GM12878 (cell line): ENCODE measurements at regions not wholly inside any gene's neighbourhood (a gene's known extent, or its start where the extent isn't known, plus 50 kb on each side); places are given as distances from the start of the nearest gene placed in this dataset.

Source experiments
- ATAC-seq: fragments of 200-7000 bp; cut with Tn5 transposase; 3 replicates; pipeline ENCODE4 v1.9.1; 2020; ENCODE audit warnings: mild to moderate bottlenecking, moderate library complexity
- BruUV-seq: library from RNA; stranded (reverse); fragments of 400-500 nt; replicated peaks from 2 replicates; lab custom pipeline; 2021; lab: Mats Ljungman, UMichigan
- CTCF ChIA-PET: fragments of 300-600 bp; sonication (Branson Sonifier 250); formaldehyde crosslinking; extraction: SDS; loops from one replicate; lab custom pipeline; 2021; ENCODE audit warnings: inconsistent platforms; lab: Yijun Ruan, JAX
- POLR2A ChIA-PET: fragments of 350-600 bp; formaldehyde crosslinking; extraction: SDS; loops from one replicate; lab custom pipeline; 2021; ENCODE audit warnings: inconsistent platforms; lab: Charles Lee
- RAD21 ChIA-PET: fragments of 300-600 bp; sonication (Branson Sonifier 250); formaldehyde crosslinking; loops from one replicate; lab custom pipeline; 2023; ENCODE audit warnings: antibody characterized with exemption; ENCODE audit not compliant: unreplicated experiment; lab: Charles Lee
- SMC1A ChIA-PET: fragments of 300-600 bp; sonication (Branson Sonifier 250); formaldehyde crosslinking; loops from one replicate; lab custom pipeline; 2023; ENCODE audit not compliant: unreplicated experiment, uncharacterized antibody; lab: Charles Lee
- DNase-seq: peaks from one replicate; pipeline ENCODE4 v3.0.0-alpha.2; 2011; ENCODE audit warnings: low read depth, low spot score
- FAIRE-seq: peaks from 3 replicates; lab custom pipeline; 2011; peaks lifted over from hg19 to GRCh38; lab: Jason Lieb, UNC
- H2AFZ ChIP-seq: 2 replicates; pipeline ENCODE4 v1.6.0; 2011; ENCODE audit warnings: low read depth, low read length, control low read depth; ENCODE audit not compliant: control insufficient read depth
- H3K27ac ChIP-seq: 2 replicates; pipeline ENCODE4 v1.5.1; 2011; ENCODE audit warnings: control low read depth; ENCODE audit not compliant: control insufficient read depth, insufficient read depth
- H3K27me3 ChIP-seq, 2 experiments: replicated peaks in 1 of 2; 2 replicates each; pipeline versions ENCODE4 v1.6.0 to v1.6.1; 2011; ENCODE audit warnings: low read length in 1 of 2; ENCODE audit not compliant: control insufficient read depth in 2 of 2, insufficient read depth in 2 of 2
- H3K36me3 ChIP-seq, 2 experiments: 2 replicates each; pipeline ENCODE4 v1.5.1; 2011; ENCODE audit warnings: low read length in 1 of 2; ENCODE audit not compliant: control insufficient read depth in 2 of 2, insufficient read depth in 2 of 2
- H3K4me1 ChIP-seq: 2 replicates; pipeline ENCODE4 v1.6.1; 2011; ENCODE audit warnings: mild to moderate bottlenecking, low read length, moderate library complexity, mixed read lengths; ENCODE audit not compliant: control insufficient read depth, insufficient read depth
- H3K4me2 ChIP-seq: 2 replicates; pipeline ENCODE4 v1.6.0; 2011; ENCODE audit warnings: control low read depth; ENCODE audit not compliant: control insufficient read depth, insufficient read depth
- H3K4me3 ChIP-seq: fragments of 200-600 bp; sonication (generic); 2 replicates; pipeline ENCODE4 v1.5.1; 2016
- H3K79me2 ChIP-seq: 2 replicates; pipeline ENCODE4 v1.6.0; 2011; ENCODE audit warnings: low read length; ENCODE audit not compliant: control insufficient read depth, insufficient read depth
- H3K9ac ChIP-seq: 2 replicates; pipeline ENCODE4 v1.8.0; 2011; ENCODE audit warnings: low read length, control low read depth, mixed read lengths; ENCODE audit not compliant: control insufficient read depth, insufficient read depth
- H3K9me3 ChIP-seq: replicated peaks from 3 replicates; pipeline ENCODE4 v1.5.1; 2011; ENCODE audit warnings: mild to moderate bottlenecking, low read length; ENCODE audit not compliant: control insufficient read depth, insufficient read depth
- H4K20me1 ChIP-seq: 2 replicates; pipeline ENCODE4 v1.6.0; 2011; ENCODE audit not compliant: control insufficient read depth, insufficient read depth
- ATF7 ChIP-seq: fragments of 450-650 bp; IDR thresholded peaks from 2 replicates; pipeline ENCODE4 v1.6.1; 2016; ENCODE audit warnings: low read depth, mild to moderate bottlenecking
- BHLHE40 ChIP-seq, 2 experiments: fragments of 450-650 bp in 1 of 2; IDR thresholded peaks; 2 replicates each; pipeline ENCODE4 v1.6.1; 2011 to 2017; ENCODE audit warnings: low read depth in 2 of 2, borderline replicate concordance in 1 of 2, improper control_type of control experiment in 1 of 2, low read length in 1 of 2, mild to moderate bottlenecking in 1 of 2
- CBX5 ChIP-seq: sonication (generic); IDR thresholded peaks from 2 replicates; pipeline ENCODE4 v1.6.1; 2016; ENCODE audit warnings: low read depth, moderate library complexity, mild to moderate bottlenecking, inconsistent platforms
- MEF2B ChIP-seq: fragments of 450-650 bp; IDR thresholded peaks from 2 replicates; pipeline ENCODE4 v1.6.1; 2018; ENCODE audit warnings: mild to moderate bottlenecking, moderate library complexity; ENCODE audit not compliant: partially characterized antibody, poor library complexity, severe bottlenecking
- NBN ChIP-seq: fragments of 450-650 bp; IDR thresholded peaks from 2 replicates; pipeline ENCODE4 v1.6.1; 2016
- NRF1 ChIP-seq: conservative IDR thresholded peaks from 2 replicates; pipeline ENCODE4 v1.6.1; 2011; ENCODE audit warnings: mild to moderate bottlenecking, low read depth, low read length, improper control_type of control experiment
- POLR2AphosphoS5 ChIP-seq: IDR thresholded peaks from 2 replicates; pipeline ENCODE4 v1.6.1; 2011; ENCODE audit warnings: mild to moderate bottlenecking, low read length, inconsistent platforms
- RUNX3 ChIP-seq: IDR thresholded peaks from 2 replicates; pipeline ENCODE4 v1.6.1; 2012; ENCODE audit warnings: low read length, inconsistent platforms
- SRF ChIP-seq, 2 experiments: IDR thresholded peaks; 2 replicates each; pipeline ENCODE4 v1.6.1; 2011; ENCODE audit warnings: low read depth in 2 of 2, low read length in 2 of 2, mild to moderate bottlenecking in 1 of 2, moderate library complexity in 1 of 2
- STAT1 ChIP-seq: fragments of 450-650 bp; conservative IDR thresholded peaks from 2 replicates; pipeline ENCODE4 v1.6.1; 2014; ENCODE audit warnings: antibody characterized with exemption, mild to moderate bottlenecking
- SUZ12 ChIP-seq: fragments of 200-600 bp; sonication (generic); IDR thresholded peaks from one replicate; pipeline ENCODE4 v1.6.1; 2018; ENCODE audit warnings: antibody characterized with exemption, mild to moderate bottlenecking; ENCODE audit not compliant: unreplicated experiment
- TCF3 ChIP-seq: IDR thresholded peaks from 2 replicates; pipeline ENCODE4 v1.6.1; 2012; ENCODE audit warnings: low read depth, mild to moderate bottlenecking, low read length, borderline replicate concordance; ENCODE audit not compliant: insufficient read depth
- ZNF207 ChIP-seq: fragments of 450-650 bp; IDR thresholded peaks from 2 replicates; pipeline ENCODE4 v1.6.1; 2014; ENCODE audit warnings: antibody characterized with exemption, mild to moderate bottlenecking, borderline replicate concordance
- ZNF24 ChIP-seq: fragments of 450-650 bp; IDR thresholded peaks from 2 replicates; pipeline ENCODE4 v1.6.1; 2017; ENCODE audit warnings: antibody characterized with exemption, mild to moderate bottlenecking
- WGBS: methylation state at CpG from one replicate; pipeline ENCODE4 v1.1.6; 2016; ENCODE audit warnings: low lambda C conversion rate; ENCODE audit not compliant: insufficient replicate concordance, insufficient coverage; ENCODE audit errors: missing lambda C conversion rate; 5-methylcytosine and 5-hydroxymethylcytosine counted together
- in situ Hi-C: fragments of 300-500 bp; cut with MboI; formaldehyde crosslinking; loops from 9 replicates; pipeline ENCODE4 v1.14.3; 2018; ENCODE audit warnings: mixed read lengths
- intact Hi-C: fragments of 100-400 bp; cut with micrococcal nuclease; formaldehyde crosslinking; loops from one replicate; pipeline ENCODE4 v1.14.2; 2022; ENCODE audit not compliant: unreplicated experiment
- TF ChIP-seq, protein P1 (sequence below): IDR thresholded peaks from 2 replicates; pipeline ENCODE4 v1.6.1; 2012; ENCODE audit warnings: improper control_type of control experiment, low read depth, low read length; ENCODE audit not compliant: insufficient replicate concordance
- TF ChIP-seq, protein P2 (sequence below): fragments of 150-350 bp; IDR thresholded peaks from 2 replicates; pipeline ENCODE4 v1.6.1; 2016; ENCODE audit warnings: low read depth, low read length

DNA sequence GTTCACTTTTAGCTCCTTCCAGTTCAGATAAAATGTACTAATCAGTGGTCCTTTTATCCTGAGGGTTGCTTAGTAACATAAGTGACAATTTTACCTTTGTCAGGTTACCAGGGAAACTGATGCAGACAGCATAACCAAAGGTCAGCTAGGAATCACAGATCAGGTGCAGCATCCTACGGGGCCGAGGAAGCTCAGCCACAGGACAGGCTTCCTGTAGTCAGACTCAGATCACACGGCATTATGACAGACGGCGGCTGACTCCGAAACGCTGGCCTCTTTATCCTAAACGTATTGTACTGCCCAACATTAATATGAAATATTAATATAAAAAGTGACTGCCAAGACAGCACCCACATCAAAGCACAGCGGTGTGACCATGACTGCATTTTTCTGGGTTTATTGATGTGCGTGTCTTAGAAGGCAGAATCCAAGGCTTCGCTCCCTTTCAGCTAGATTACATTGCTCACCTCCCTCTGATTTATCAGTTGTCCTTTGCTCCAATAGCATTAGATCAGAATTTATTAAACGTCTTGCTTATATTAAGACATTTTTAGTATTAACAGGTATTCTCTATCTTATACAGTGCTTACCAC is 444.5 kb downstream of the CMPK2 start (continued):
- TF ChIP-seq, protein P1, sequence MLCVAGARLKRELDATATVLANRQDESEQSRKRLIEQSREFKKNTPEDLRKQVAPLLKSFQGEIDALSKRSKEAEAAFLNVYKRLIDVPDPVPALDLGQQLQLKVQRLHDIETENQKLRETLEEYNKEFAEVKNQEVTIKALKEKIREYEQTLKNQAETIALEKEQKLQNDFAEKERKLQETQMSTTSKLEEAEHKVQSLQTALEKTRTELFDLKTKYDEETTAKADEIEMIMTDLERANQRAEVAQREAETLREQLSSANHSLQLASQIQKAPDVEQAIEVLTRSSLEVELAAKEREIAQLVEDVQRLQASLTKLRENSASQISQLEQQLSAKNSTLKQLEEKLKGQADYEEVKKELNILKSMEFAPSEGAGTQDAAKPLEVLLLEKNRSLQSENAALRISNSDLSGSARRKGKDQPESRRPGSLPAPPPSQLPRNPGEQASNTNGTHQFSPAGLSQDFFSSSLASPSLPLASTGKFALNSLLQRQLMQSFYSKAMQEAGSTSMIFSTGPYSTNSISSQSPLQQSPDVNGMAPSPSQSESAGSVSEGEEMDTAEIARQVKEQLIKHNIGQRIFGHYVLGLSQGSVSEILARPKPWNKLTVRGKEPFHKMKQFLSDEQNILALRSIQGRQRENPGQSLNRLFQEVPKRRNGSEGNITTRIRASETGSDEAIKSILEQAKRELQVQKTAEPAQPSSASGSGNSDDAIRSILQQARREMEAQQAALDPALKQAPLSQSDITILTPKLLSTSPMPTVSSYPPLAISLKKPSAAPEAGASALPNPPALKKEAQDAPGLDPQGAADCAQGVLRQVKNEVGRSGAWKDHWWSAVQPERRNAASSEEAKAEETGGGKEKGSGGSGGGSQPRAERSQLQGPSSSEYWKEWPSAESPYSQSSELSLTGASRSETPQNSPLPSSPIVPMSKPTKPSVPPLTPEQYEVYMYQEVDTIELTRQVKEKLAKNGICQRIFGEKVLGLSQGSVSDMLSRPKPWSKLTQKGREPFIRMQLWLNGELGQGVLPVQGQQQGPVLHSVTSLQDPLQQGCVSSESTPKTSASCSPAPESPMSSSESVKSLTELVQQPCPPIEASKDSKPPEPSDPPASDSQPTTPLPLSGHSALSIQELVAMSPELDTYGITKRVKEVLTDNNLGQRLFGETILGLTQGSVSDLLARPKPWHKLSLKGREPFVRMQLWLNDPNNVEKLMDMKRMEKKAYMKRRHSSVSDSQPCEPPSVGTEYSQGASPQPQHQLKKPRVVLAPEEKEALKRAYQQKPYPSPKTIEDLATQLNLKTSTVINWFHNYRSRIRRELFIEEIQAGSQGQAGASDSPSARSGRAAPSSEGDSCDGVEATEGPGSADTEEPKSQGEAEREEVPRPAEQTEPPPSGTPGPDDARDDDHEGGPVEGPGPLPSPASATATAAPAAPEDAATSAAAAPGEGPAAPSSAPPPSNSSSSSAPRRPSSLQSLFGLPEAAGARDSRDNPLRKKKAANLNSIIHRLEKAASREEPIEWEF: no peak
- no peak for TF ChIP-seq MEF2B
- no peak for TF ChIP-seq RUNX3
- no peak for TF ChIP-seq BHLHE40 (IDR thresholded peaks at IDR 0.05; ENCODE audit: borderline replicate concordance in 1 of 2, low read depth in 2 of 2, low read length in 1 of 2)
- no peak for TF ChIP-seq SRF (IDR thresholded peaks at IDR 0.05; ENCODE audit: low read depth in 2 of 2, low read length in 2 of 2)
- TF ChIP-seq NBN: no peak
- no peak for TF ChIP-seq ZNF207

DNA sequence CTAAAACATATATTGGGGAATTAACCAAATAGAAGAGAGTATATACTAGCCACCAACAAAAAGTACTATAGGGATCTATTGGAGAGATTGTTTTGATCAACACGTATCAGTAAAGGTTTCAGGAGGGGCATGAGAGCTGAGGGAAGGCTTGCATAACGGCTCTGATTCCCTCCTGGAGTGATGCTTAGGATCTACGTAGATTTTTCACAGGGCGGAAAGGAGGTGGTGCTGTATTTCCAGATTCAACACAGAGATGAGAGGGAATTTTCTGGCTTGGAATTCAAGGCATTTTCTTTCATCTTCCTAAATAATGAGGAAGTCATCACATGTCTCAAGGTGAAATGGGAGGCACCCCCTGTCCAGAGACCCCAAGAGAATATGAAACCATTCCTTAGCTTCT is 443.8 kb downstream of the CMPK2 start:
- no peak for FAIRE-seq
- H3K9me3 ChIP-seq: no peaks in the 10 kb centered on the region
- RAD21 ChIA-PET: no interaction called here
- SMC1A ChIA-PET: no interaction called here
- intact Hi-C loops: no loop called here
- no peaks in the 10 kb centered on the region for H3K36me3 ChIP-seq
- H3K79me2 ChIP-seq: no peaks in the 10 kb centered on the region
- no peak for TF ChIP-seq TCF3
- TF ChIP-seq NRF1: no peak
- TF ChIP-seq, protein P2, sequence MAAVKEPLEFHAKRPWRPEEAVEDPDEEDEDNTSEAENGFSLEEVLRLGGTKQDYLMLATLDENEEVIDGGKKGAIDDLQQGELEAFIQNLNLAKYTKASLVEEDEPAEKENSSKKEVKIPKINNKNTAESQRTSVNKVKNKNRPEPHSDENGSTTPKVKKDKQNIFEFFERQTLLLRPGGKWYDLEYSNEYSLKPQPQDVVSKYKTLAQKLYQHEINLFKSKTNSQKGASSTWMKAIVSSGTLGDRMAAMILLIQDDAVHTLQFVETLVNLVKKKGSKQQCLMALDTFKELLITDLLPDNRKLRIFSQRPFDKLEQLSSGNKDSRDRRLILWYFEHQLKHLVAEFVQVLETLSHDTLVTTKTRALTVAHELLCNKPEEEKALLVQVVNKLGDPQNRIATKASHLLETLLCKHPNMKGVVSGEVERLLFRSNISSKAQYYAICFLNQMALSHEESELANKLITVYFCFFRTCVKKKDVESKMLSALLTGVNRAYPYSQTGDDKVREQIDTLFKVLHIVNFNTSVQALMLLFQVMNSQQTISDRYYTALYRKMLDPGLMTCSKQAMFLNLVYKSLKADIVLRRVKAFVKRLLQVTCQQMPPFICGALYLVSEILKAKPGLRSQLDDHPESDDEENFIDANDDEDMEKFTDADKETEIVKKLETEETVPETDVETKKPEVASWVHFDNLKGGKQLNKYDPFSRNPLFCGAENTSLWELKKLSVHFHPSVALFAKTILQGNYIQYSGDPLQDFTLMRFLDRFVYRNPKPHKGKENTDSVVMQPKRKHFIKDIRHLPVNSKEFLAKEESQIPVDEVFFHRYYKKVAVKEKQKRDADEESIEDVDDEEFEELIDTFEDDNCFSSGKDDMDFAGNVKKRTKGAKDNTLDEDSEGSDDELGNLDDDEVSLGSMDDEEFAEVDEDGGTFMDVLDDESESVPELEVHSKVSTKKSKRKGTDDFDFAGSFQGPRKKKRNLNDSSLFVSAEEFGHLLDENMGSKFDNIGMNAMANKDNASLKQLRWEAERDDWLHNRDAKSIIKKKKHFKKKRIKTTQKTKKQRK: no peak
- no peak for TF ChIP-seq ATF7
- no peak for TF ChIP-seq STAT1
- no peak for TF ChIP-seq POLR2AphosphoS5
- TF ChIP-seq CBX5: no peak
- TF ChIP-seq SUZ12: no peak
- no peak for TF ChIP-seq ZNF24
- BruUV-seq: no TSS peak
- no peak overlapping the region for H3K4me2 ChIP-seq
- H3K27ac ChIP-seq: no peak overlapping the region
- CTCF ChIA-PET: no interaction called here
- no peak for DNase-seq
- no peak overlapping the region for H3K9ac ChIP-seq
- H3K4me1 ChIP-seq: no peaks in the 10 kb centered on the region
- H3K4me3 ChIP-seq: no peak overlapping the region
- H4K20me1 ChIP-seq: no peaks in the 10 kb centered on the region
- H3K27me3 ChIP-seq: no peaks in the 10 kb centered on the region
- in situ Hi-C loops: no loop called here
- no peak overlapping the region for H2AFZ ChIP-seq
- POLR2A ChIA-PET: interaction anchor here (0.9 kb wide), 1 partner anchor 8 kb away, joined by 4 read pairs; no protein-coding TSS in a partner anchor
- 50% methylated on average over 4 of the region's 4 CpGs for WGBS
- no peak for ATAC-seq
